ENCODE measurements at regions not wholly inside any gene's neighbourhood (a gene's known extent, or its start where the extent isn't known, plus 50 kb on each side); places are given as distances from the start of the nearest gene placed in this dataset.

- intact Hi-C loops (cut with DNase I; ENCODE audit: low total_unique reads) = no loop called here
- 88 to 100% (median 96%) methylated on average over 1 of the region's 1 CpG for WGBS, 5 donors
- no peak for DNase-seq
- no peaks in the 10 kb centered on the region for H3K27me3 ChIP-seq
- no peak overlapping the region for H3K27ac ChIP-seq
- no peak overlapping the region for H3K4me3 ChIP-seq
- H3K4me1 ChIP-seq = peaks cover 0 to 10% (median 0%) of the 10 kb centered on the region in 4 donors
- TF ChIP-seq CTCF (IDR thresholded peaks at IDR 0.05) (no peak), POLR2A (IDR thresholded peaks at IDR 0.05) (no peak), EP300 (IDR thresholded peaks at IDR 0.05) (no peak), POLR2AphosphoS5 (IDR thresholded peaks at IDR 0.05) (no peak)
- no peaks in the 10 kb centered on the region for H3K9me3 ChIP-seq
- H3K36me3 ChIP-seq = no peaks in the 10 kb centered on the region
Observed at GRCh38 chr2:149815941-149816340, 228.4 kb upstream of the MMADHC start.

GRCh38 chr2:149814901-149815300, 227.3 kb upstream of the MMADHC start:
- no peaks in the 10 kb centered on the region for H3K27me3 ChIP-seq
- H3K27ac ChIP-seq = no peak overlapping the region
- H3K4me1 ChIP-seq = peaks cover 0 to 10% (median 0%) of the 10 kb centered on the region in 4 donors
- no peak for DNase-seq
- no peak for TF ChIP-seq POLR2A (IDR thresholded peaks at IDR 0.05)
- no peak for TF ChIP-seq POLR2AphosphoS5 (IDR thresholded peaks at IDR 0.05)
- TF ChIP-seq EP300 (IDR thresholded peaks at IDR 0.05) = no peak
- TF ChIP-seq CTCF (IDR thresholded peaks at IDR 0.05) = no peak
- intact Hi-C loops (cut with DNase I; ENCODE audit: low total_unique reads) = no loop called here
- 62 to 88% (median 82%) methylated on average over 3 of the region's 3 CpGs for WGBS, 5 donors
- H3K4me3 ChIP-seq = no peak overlapping the region
- H3K36me3 ChIP-seq = no peaks in the 10 kb centered on the region
- H3K9me3 ChIP-seq = no peaks in the 10 kb centered on the region

GRCh38 chr2:149814049-149814448, 226.5 kb upstream of the MMADHC start:
- intact Hi-C loops (cut with DNase I; ENCODE audit: low total_unique reads) = no loop called here
- H3K27me3 ChIP-seq = no peaks in the 10 kb centered on the region
- H3K4me1 ChIP-seq = peaks cover 0 to 10% (median 0%) of the 10 kb centered on the region in 4 donors
- no peak for TF ChIP-seq CTCF (IDR thresholded peaks at IDR 0.05)
- no peak for TF ChIP-seq POLR2AphosphoS5 (IDR thresholded peaks at IDR 0.05)
- TF ChIP-seq EP300 (IDR thresholded peaks at IDR 0.05) = no peak
- TF ChIP-seq POLR2A (IDR thresholded peaks at IDR 0.05) = no peak
- WGBS, 5 donors = 23 to 55% (median 29%) methylated on average over 1 of the region's 1 CpG
- DNase-seq = no peak
- no peaks in the 10 kb centered on the region for H3K9me3 ChIP-seq
- H3K27ac ChIP-seq = no peak overlapping the region
- no peak overlapping the region for H3K4me3 ChIP-seq
- H3K36me3 ChIP-seq = no peaks in the 10 kb centered on the region

GRCh38 chr2:149808556-149808955, 221.0 kb upstream of the MMADHC start:
- TF ChIP-seq POLR2AphosphoS5 (IDR thresholded peaks at IDR 0.05) (no peak), EP300 (IDR thresholded peaks at IDR 0.05) (no peak), POLR2A (IDR thresholded peaks at IDR 0.05) (no peak), CTCF (IDR thresholded peaks at IDR 0.05) (no peak)
- no peak for DNase-seq
- intact Hi-C loops (cut with DNase I; ENCODE audit: low total_unique reads) = no loop called here
- Histone ChIP-seq H3K4me1 (no peaks in the 10 kb centered on the region), H3K27ac (no peak overlapping the region), H3K27me3 (no peaks in the 10 kb centered on the region), H3K36me3 (no peaks in the 10 kb centered on the region), H3K9me3 (no peaks in the 10 kb centered on the region), H3K4me3 (no peak overlapping the region)
- WGBS, 5 donors = 72 to 80% (median 73%) methylated on average over 2 of the region's 2 CpGs

All from stomach (tissue), 8 donors.